ENCODE measurements at regions not wholly inside any gene's neighbourhood (a gene's known extent, or its start where the extent isn't known, plus 50 kb on each side); places are given as distances from the start of the nearest gene placed in this dataset.

DNA sequence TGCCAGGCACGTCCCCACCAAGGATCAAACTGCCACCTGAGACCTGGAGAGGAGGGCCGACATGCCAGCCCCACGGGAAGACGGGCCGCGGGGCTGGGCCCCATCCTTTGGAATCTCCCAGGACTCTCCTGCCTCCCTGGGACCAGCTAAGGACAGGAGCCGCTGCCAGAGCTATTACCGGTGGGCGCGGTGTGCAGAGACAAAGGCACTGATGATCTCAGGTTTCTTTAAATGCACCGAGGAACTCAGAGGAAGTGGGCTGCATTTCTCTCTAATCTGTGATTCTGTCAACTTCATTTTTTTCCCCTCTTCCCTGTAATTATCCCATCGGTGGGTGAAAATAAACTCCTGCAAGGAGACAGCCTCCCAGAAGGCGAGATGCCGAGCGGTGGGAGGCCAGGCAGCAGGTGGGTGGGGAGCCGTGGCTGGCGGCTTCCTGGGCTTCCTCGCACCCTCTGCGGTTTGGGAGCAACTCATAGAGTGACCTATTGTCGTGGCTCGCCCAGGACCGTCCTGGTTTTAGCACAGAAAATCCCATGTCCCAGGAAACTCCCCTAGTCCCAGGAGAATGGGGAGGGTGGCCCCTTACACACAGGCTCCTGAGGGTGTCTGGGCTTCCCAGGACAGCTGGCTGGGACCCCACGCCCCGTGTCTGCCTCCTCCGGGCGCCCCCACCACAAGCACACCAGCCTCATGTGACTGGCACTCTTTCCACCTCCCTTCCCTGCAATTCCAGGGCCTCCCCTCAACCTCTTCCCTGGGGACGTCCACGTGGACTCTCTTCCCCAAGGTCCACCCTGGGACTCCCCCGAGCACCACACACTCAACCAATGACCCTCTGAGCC is 62.3 kb upstream of the ADRA2C start:
- DNase-seq, result no peak

DNA sequence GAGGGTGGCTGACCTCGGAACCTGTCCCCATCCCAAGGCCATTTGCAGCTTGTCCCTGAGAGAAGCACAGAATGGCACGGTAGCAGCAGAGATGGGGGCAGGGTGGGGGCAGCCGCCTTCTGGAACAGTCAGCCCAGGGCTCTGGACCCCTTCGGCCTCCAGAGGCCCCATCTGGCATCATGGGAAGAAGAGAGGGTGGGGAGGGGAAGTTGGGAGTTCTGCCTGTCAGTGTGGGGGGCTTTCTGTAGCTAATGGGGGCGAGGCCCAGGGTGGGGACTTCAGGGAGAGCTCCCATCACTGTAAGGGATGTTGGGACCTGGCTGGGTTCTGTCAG is 62.9 kb upstream of the ADRA2C start:
- no peak for DNase-seq

DNA sequence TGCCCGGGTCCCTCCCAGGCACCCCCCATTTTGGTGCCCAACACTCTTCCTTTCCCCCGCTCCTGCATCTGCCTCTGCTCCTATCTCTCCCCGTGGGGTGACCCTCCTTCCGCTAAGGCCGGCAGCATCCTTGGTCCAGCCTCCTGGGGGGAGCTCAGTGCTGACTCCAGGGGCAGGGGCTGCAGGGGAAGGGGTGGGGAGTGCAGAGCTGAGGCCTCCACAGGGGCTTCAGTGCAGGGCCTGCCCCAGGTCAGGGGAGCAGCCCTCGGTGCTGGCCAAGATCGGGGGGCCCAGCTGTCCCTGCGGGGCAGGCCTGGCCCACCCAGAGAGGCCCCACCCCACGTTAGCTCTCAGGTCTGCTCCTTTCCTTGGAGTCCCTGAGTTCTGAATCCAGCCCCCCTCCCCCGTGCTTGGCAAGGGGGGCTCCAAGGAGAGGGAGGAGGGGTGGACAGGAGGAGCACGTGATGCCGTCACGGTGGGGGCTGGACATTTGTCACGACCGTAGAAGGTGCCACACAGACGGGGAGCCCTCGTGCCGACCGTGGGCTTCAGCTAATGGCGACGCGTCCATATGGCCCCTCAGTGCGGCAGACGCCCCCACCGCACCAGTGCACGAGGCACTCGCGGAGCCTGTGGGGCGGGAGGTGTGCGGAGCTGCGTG is 63.5 kb upstream of the ADRA2C start:
- no peak for DNase-seq

DNA sequence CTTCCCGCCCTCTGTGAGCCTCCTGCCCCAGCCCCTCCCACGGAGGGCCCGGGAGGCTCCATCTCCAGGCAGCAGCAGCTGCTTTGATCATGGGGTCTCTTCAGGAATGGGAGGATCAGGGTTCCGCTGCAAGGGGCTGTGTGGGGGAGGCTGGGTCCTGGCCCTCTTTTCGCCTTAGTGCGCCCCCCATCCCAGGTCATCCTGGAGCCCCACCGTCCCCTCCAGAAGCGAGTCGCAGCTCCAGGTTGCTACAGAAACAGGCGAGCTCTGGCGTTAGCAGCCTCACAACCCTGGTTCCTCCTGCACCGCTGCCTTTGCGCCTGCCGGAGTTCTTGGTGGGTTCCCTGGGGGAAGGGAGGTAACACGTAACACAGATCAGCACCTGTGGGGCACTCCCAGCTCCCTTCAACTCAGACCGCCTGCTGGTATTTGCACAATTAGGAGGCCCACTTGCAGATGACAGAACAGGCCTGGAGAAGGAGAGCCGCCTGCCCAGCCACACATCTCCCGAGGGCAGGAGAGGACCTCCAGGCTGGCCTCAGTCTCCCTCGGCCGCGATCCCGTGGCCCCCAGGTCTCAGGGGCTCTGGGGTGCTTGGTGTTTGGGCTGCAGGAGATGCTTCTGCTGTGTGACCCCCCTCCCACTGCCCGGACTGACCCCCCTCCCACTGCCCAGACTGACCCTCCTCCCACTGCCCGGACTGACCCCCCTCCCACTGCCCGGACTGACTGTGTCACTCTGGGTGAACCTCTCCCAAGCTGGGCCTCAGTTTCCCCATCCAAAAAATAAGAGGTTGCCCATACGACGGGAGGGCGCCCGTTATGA is 64.2 kb upstream of the ADRA2C start:
- DNase-seq, result no peak

DNA sequence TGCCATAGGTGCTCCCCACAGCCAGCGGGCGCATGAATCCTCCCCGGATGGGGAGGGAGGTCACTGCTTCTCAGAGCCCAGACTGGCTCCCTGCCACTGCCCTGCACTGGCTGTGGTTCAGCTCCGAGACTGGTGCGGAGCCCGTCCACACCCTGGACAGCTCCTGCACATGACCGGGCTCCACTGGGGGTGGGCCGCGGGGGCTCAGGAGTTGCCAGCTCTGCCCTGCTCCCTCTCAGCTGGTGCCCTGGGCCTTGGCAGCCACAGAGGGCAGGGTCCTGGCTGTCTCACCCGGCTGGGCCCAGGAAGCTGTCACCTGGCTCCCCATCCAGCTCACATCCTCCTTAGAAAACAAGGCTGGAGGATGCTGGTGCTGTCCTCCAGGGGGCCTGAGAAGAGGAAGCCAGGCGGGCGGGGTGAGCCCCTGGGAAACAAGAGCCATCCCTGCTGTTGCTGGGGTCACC is 64.9 kb upstream of the ADRA2C start:
- no peak for DNase-seq

DNA sequence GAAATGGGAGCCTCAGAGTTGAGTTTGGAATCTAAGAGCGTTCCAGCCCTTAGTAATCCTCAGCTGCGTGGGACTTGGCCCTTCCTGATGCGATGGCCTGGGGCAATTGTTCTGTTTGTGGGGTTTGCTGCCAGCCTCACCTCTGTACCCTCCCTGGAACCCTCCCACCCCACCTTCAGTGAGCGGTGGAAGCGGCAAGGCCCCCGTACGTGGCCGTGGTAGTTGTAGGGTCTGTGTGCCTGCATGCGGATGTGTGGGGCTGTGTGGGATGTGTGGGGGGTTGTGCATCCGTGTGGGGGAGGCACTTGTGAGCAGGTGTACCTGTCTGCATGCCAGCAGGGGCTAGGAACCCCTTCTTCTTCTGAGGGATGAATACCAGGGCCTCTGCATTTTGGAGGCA is 65.4 kb upstream of the ADRA2C start:
- DNase-seq, result no peak

DNA sequence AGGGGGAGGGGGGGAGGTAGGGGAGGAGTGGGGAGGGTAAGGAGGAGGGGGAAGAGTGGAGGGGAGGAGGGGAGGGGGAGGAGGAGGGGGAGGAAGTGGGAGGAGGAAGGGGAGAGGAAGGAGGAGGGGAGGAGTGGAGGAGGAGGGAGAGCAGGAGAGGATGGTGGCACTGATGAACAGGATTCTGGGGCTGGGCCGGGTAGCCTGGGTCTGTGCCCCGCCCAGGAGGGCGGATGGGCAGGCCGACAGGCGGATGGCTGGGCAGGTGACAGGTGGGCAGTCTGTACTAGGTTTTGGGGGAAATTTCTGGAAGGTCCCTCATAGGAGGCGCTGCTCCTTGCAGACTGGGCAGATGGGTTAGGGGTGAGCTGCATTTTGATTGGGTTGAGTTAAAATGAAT is 66.0 kb upstream of the ADRA2C start:
- DNase-seq, result no peak

DNA sequence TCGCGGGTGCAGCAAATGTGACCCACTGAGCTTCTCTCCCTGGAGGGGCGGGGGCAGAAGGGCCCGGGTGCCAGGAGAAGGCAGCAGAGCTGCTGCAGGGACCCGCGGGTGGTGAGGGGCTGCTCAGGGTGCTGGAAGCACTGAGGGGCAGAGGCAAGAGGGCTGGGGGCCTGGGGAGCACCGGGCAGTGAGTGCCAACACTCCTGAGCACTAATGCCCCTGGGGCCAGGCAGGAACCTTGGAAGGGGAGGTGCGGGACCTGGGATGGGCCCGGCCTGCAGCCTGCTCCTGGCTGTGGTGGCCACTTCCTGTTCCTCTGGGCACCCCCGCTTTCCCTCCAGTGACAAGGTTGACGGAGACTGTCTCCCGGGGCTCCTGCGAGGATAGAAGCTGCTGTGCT is 66.5 kb upstream of the ADRA2C start:
- no peak for DNase-seq

DNA sequence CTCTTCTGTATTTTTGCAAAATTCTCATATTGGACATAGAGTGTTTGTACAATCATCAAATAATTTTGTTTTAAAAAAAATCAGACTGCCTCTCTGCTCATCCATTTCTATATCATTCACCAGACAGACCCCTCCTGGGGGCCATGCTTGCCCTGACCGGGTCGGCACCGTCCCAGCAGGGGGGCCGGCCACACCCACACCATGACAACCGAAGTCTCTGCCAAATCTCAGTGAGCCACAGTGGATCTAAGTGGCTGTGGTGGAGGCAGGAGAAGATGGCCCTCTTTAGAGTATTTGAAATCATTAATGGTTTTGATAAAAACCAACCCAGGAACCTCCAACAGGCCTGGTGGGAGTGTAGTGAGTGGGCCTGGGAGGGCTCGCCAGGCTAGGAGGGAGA is 66.9 kb upstream of the ADRA2C start:
- no peak for DNase-seq

DNA sequence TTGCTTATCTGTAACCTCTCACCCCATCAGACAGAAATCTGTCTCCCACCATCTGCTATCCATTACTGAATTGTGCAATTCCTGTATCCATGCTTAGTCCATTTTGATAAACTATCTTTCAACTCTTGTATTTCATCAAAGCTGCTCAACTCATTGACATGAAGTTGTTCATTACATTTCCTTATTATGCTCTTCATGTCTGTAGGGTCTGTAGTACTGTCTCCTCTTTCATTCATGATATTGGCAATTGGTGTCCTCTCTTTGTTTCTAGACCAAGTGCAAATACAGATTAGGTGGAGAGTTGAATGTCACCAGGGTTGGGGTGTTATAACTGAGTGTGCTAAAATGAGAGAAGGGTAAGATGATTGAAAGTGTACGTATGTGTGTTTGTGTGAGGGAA is 69.2 kb upstream of the ADRA2C start:
- no peak for DNase-seq

DNA sequence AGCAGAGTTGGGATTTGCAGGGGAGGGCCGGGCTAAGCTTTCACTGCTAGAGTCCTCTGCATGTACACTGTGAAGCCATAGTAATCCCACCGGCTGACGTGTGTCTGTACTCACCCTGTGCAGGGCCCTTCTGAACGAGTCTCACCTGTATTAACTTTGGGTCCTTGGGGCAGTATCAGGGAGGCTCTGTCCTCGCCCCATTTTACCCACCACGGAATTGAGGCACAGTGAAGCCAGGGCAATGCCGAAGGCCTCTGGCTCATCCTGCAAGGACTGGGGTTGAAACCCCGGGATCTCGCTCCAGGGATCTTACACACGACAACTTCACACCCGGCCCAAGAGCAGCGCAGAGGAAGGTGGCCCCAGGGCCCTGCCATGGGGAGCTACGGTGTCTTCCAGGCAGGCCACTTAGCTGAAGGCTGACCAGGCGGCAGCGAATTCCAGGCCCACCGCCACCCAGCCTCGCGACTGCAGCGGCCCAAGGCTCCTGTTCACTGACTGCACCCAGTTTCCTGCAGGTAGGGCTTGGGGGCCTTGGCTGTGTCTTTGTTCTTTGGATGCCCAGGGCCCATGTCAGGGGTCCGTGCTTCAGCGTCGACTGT is 75.5 kb upstream of the ADRA2C start:
- DNase-seq, result no peak

DNA sequence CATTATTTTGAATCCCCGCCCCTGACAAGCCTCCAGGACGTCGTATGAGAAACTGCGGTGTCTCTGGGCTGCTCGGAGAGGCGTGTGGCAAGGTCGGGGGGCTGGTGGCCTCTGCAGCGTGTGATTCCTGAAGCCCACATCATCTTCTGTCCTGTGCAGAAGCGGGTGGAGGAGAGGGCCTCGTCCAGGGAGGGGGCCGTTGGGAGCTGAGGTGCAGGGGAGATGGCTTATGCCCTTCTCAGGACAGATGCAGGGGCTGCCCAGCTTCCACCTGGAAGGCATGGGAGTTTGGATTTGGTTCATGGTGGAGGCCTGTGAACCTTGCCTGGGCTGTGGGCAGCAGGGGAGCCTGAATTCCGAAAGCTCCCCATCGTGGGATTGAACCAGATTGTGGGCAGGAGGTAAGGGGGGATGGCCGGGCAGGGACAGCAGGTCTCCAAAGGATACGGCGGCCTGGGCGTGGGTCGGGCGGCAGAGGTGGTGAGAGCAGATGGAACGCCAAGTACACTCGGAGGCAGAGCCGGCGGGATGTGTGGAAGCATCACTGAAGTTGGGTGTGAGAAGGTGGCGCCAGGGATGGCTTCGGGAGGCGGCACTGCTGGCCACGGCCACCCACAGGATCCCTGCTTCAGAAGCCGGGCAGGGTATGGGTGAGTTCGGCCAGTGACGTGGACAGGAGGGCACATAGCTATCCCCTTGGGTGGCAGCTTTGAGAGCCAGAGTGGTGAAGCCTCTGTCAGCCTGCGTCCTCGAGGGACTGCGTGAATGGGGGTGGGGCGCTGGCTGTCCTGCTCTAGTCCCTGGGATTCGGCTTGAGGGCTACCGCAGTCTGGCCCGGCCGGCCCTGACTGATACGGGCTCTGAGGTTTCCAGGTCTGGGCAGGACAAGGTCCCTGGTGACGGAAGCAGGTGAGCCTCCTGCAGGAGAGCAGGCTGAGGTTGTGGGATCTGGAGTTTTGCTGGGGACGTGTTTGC is 76.3 kb upstream of the ADRA2C start:
- DNase-seq, result no peak

DNA sequence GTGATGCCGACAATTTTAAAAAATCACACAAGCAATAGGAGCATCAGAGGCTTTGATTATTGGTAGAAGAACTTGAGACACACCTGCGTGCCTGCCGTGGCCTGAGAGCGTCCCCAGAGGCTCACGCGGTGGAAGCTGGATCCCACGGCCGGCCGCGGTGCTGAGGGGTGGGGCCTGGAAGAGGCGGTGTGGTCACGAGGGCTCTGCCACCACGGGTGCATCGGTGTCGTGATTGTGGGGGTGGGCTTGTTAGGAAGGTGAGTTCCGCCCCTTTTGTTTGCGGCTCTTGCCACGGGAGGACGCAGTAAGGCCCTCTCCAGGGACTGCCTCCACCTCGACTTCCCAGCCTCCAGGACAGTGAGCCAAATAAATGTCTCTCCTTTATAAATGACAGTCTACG is 77.2 kb upstream of the ADRA2C start:
- no peak for DNase-seq

DNA sequence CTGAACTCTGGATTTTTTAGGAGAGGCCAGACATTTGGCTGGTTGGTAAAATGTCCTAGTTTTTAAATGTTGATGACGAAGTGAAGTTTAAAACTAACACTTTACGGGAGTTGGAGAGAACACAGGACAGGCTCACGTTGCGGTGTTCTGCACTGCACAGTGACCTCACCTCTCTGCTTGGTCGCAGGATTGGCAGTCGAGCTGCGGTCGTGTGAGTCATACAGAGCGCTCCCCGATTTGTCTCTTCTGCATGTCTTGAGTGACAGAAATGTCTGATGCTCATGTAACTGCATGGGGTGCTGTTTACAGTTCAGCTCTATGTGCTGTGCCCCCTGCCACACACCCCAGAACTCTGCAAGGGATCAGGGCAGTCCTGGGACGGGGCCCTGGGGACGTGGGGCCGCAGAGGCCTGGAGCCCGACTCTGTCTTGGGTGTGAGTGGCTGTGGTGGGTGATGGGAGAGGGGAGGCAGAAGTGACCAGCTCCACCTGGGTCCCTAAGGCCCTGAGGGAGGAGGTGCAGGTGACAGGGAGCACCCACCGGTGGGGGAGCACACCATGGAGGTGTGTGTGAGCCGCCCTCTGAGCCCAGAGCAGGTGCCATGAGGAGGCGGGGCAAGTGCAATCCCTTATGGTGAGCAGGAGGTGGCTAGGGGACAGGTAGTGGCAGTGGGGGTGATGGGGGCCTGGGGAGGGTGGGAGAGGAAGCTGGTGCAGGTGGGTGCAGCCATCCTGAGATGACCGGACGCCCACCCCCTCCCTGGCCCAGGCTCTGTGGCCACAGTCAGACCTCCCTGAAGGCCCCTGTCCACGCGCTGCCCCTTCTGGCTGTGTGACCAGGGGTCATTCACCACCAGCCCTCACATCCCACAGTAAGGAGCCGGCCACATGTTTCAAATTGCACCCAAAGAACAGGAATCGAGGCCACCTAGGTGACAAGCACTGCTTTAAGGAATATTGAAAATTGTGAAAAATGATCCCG is 77.9 kb upstream of the ADRA2C start:
- no peak for DNase-seq

DNA sequence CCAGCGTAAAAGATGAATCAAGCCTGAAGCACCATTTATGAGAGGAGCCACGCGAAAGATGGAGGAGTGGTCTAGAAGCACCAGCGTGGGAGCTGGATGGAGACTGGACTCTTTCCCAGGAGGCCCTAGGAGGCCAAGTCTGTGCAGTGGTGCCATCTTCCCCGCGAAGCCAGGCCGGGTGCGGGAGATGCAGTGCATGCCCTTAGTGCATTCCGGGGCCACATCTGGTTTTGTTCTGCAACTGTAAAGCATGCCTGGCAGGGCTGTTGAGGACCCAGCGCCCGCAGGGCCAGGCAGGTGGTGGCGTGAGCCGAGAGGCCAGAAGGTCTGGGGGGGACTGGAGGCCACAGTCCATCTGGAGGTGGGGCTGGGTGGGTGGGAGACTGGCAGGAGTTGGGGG is 78.6 kb upstream of the ADRA2C start:
- no peak for DNase-seq

DNA sequence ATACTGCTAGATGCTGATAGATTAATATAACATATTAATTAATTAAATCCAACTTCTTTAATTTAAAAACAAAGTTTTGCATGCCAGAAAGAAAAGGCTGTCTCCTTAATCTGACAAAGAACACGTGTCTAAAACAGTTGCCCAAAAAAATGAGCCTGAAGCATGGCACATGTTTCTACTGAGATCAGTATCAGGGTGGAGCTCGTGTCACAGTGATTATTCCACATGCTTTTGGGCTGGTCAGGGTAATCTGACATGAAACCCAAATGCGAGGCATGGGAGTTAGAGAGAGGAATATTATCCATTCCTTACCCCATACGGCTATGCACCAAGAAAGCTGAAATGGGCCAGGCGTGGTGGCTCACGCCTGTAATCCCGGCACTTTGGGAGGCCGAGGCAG is 79.4 kb upstream of the ADRA2C start:
- DNase-seq, result no peak

DNA sequence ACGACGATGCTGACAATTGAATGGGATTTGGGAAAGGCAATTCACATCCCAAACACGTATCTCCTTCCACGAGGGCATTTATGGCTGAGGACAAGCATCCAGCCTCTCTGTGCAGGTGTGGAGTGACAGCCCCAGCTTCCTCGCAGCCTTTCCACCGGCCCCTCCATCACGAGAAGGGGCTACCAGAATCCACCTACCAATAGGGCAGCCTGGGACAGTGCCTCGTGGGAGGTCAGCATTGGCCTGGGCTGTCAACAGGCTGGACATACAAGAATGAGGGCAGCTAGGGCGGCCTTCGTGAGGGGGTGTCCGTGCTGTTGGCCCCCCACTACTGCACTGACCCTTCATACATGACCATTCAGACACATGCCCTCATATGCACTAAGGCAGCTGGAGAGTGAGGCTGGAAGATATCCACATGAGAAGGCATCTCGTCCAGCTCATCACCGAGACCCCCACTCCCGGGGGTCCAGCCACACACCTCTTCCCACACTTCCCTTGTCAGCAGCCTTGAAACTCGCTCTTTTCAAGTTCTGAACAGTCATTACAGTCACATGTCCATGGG is 81.0 kb upstream of the ADRA2C start:
- no peak for DNase-seq

DNA sequence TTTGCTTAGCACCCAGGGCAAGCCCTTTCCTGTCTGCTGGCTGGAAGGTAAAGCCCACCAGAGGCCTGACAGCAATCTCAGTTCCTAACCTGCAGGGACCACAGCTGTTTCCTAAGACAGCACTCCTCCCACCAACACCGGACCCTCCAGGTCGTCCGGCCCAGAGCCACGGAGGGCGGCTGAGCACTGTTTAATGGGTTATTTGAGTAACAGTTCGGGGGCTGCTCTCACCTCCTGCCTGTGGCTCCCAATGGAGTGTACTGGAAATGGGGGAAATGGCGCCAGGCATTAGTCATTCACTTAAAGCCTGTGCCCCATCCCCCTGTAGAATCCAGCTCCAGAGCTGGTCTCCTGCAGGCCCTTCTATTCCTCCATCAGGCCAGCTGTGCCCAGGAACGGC is 81.6 kb upstream of the ADRA2C start:
- no peak for DNase-seq

DNA sequence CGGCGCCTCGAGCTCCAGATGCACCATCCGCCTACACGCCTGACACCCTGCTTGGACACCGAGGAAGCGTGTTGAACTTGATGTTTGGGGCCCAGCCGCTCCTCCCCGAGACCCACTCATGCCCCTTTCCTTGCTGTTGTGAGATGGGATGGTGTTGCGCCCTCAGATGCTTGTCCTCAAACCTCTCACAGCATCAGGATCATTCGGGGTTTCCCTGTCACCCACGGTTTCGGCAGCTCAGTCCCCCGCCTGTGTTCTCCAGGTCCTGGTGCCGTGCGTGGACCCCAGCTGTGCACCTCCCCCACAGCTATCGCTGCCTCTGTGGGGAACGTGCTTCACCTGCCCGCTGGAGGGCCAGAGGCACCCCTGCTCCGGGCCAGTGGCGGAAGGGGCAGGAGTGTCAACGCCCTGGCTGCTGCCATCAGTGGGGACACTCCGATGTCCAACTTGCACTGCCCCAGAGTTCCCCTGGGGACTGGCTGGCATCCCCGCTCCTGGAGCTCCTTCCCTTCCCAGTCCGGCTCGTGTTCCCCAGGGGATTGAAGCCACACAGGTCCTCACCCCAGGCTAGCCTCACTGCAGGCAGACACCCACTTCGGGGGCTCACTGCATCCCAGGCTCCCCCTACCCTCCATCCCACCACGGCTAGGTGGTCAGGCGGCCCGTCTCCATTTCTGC is 82.3 kb upstream of the ADRA2C start:
- DNase-seq, result no peak

Measured in EL (cell line).